GM21576 (cell line): ENCODE measurements at regions not wholly inside any gene's neighbourhood (a gene's known extent, or its start where the extent isn't known, plus 50 kb on each side); places are given as distances from the start of the nearest gene placed in this dataset.

Experiments
- ATAC-seq: cut with Tn5 transposase; IDR thresholded peaks from one replicate; pipeline ENCODE4 v1.9.1; 2021; ENCODE audit warnings: mild to moderate bottlenecking, moderate library complexity; ENCODE audit not compliant: unreplicated experiment

GRCh38 chr12:45548426-45548825 is 181.1 kb upstream of the ARID2 start:
- ATAC-seq, result no peak

DNA sequence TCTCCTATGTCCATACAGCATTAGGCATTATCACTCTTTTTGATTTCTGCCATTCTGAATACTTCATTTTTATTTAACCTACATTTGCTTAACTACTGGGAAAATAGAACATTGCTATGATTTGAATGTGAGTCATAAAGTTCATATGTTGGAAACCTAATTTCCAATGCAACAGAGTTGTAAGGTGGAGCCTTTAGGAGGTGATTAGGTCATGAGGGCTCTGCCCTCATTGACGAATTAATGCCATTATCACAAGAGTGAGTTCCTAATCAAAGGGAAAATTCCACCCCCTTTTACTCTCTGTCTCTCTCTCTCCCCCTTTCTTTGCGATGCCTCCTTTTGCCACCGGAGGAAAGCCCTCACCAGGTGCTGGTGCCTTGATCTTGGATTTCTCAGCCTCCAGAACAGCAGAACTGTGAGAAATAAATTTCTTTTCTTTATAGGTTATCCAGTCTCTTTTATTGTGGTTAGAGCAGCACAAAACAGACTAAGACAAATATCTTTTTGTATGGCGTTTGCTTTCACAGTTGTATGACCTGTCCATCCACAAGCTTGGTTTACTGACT is 180.1 kb upstream of the ARID2 start:
- ATAC-seq, result no peak

- no peak for ATAC-seq
Observed at GRCh38 chr12:45553204-45553603, 176.3 kb upstream of the ARID2 start.

DNA sequence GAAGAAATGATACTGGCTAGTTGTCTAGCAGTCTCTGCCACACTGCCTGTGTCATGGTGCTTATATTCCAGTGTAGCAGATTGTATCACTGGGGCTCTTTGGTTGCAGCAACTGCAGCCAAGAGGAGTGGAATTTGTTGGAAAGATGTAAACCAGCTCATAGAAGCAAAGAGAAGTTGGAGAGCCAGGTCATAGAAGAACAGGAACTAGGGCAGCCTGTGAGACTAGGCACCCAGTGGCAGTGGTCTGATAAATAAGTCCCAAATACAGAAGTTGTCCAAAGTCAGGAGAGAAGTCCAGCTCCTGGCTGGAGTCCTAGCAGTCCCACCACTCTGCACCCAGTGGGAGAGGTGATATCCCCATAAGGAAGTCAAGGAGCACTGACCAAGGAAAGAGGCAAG is 172.5 kb upstream of the ARID2 start:
- no peak for ATAC-seq

GRCh38 chr12:45558353-45558752 is 171.2 kb upstream of the ARID2 start:
- ATAC-seq, result no peak

DNA sequence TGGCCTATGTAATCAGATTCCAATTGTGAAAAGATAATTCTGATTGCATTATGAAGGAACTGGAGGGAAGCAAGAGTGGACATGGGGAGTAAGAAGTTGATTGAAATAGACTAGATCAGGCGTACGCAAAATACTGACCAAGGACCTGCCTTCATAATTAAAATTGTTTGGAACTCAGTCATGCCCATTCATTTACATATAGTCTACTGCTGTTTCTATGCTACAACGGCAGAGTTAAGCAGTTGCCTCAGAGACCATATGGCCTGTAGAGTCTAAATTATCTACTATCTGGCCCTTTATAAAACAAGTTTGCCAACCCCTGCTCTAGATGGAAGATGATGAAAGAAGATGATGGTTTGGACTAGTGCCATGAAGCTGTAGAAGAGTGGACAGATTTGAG is 170.0 kb upstream of the ARID2 start:
- ATAC-seq, result no peak

DNA sequence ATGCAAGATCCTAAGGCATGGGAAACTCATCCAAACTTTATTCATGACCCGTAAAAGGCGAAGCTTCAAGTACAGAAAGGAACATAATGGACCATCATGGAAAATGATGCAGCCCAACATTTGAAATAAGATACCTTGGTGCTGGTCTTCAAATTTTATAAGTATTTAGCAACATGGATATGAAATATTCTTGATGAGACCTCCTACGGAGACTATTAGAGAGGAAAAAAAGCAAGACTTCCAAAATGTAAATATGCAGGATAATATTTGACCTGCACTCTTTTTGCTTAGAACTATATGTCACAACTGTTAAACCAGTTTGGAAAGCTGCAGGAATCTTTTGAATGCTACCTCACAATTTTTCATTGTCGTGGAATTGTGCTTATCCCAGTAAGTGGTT is 168.8 kb upstream of the ARID2 start:
- ATAC-seq, result no peak

- no peak for ATAC-seq
Observed at GRCh38 chr12:45561488-45561887, 168.0 kb upstream of the ARID2 start.

- no peak for ATAC-seq
Observed at GRCh38 chr12:45565590-45565989, 163.9 kb upstream of the ARID2 start.

GRCh38 chr12:45566257-45566656 is 163.2 kb upstream of the ARID2 start:
- no peak for ATAC-seq

DNA sequence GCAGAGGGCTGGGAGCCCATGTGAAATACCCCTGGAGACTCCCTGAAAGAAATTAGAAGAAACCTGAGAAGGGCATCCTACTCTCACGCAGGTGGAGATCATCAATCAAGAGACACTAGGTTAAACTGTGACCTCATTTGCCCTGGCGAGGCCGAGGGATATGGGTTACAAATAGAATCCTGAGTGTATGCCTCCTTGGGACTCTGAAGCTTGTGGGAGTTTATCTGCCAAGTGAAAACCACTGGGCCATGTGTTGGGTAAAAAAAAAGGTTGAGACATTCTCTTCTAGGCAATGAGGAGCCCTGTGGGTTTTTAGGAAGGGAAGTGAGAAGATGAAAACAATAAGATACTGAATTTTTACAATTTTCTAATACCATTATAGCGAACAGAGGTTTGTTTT is 160.7 kb upstream of the ARID2 start:
- no peak for ATAC-seq

DNA sequence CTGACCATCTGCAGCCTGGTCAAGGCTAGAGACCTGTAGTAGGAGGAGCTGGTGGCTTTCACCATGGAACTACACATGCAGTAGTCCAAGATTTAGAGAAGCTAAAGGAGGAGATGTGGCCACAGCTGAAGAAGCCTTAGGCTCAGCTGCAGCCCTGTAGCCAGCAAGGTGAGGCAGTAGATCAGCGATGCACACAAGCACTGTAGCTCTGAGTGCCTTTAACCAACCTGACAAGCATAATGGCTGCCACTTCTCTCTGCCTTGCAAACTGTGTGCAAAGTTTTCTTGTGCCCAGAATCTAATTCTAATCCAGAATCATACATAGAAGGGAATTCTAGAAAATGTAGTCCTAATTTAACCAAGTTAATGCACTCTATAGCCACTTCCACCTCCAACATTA is 159.0 kb upstream of the ARID2 start:
- no peak for ATAC-seq

- ATAC-seq, result no peak
Observed at GRCh38 chr12:45572114-45572513, 157.4 kb upstream of the ARID2 start.

- ATAC-seq, result no peak
Observed at GRCh38 chr12:45575417-45575816, 154.1 kb upstream of the ARID2 start.

GRCh38 chr12:45575823-45576475 is 153.6 kb upstream of the ARID2 start:
- ATAC-seq, result peak; percentile 84

- peak; percentile 32 for ATAC-seq
Observed at GRCh38 chr12:45577844-45578399, 151.6 kb upstream of the ARID2 start.

DNA sequence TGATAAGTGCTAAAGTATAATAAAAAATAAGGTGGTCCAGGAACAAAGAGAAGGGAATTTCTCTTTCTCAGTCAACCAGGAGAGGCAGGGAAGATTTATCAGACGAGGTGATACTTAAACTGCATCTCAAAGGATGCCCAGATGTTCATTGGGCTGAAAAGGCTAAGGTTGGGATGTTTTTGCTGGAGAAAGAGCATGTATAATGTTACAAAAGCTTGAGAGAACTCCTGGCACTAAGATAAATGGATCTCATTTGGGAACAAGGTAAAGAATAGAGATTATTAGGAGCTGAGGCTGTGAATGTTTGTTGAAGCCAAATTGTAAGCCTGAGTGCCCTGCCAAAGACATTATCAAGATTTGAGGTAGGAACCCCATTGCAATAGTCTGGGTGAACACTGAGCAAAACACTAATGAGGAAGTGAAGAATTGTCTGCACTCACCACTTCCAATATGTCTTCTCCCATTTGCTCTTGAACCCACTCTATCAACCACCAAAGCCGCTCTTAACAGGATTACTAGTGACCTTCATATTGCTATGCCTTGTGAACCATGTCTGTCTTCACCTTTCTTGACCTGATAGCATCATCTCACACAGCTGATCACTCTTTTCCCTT is 149.0 kb upstream of the ARID2 start:
- ATAC-seq, result no peak

DNA sequence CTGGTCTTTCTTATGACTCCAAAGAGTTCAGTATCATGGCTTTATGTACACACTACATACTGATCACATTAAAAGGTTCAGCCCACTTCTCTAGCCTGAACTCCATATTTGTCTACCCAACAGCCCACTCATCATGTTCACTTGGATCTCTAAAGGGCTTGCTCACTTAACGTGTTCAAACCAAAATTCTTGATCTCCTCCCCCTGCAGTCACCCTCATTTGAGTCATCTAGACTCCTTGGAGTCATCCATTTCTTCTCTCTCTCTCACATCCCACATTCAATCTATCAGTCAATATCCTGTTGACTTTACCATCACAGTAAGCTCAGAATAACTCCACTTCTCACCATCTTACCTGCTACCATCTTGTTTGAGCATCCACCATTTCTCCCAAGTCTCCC is 148.4 kb upstream of the ARID2 start:
- ATAC-seq, result no peak

GRCh38 chr12:45582536-45582935 is 147.0 kb upstream of the ARID2 start:
- no peak for ATAC-seq

DNA sequence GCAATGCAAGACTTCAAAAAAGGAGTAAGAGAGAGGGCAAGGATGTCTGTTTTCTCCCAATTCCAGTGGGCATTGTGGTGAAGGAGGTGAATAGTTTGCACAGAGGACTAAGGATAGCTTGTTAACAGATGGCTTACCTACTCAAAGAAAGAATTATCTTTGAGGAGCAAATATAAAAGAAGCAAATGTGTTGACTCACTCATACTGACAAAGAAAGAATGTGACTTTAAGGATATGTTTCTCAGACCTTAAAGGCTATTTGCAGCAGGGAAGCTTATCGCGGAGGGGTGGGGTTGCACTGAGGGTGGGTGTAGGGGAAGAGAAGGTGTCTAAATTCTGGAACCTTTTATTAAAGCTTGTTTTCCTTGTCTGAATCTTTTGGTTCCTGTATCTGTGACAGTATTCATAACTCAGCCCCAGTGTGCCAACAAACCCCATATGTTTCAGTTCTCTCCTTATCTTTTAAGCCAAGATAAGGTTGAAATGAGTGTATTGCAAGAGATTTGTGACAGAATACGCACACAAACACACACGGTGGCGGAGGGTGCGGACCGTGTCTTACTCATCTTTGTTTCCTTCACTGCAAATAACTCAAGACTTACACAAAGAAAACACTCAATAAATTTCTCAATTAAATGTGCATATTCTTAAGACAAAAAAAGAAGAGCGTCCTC is 146.4 kb upstream of the ARID2 start:
- ATAC-seq, result no peak

DNA sequence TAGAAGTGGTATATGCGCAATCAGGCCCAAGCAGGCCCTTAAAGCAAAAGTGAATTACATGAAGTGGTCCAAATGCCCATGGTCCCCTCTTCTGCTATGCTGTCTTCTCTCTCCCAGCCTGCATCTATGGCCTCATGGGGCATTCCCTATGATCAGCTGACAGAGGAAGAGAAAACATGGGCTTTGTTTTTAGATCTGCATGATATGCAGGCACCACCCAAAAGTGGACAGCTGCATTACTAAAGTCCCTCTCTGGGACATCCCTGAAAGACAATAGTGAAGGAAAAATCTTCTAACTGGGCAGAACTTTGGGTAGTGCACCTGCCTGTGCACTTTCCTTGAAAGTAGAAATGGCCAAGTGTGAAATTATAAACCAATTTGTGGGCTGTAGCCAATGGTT is 145.2 kb upstream of the ARID2 start:
- no peak for ATAC-seq
